ENCODE measurements at regions not wholly inside any gene's neighbourhood (a gene's known extent, or its start where the extent isn't known, plus 50 kb on each side); places are given as distances from the start of the nearest gene placed in this dataset.

- TF ChIP-seq CTCF (IDR thresholded peaks at IDR 0.05), result no peak
- no peak for TF ChIP-seq POLR2A (IDR thresholded peaks at IDR 0.05)
These were observed 56.3 kb upstream of the ELL2 start for GRCh38 chr5:96017951-96018350.
